CD4-positive, alpha-beta T cell treated with Interleukin-17A for 4 hours (primary cell): ENCODE measurements at regions not wholly inside any gene's neighbourhood (a gene's known extent, or its start where the extent isn't known, plus 50 kb on each side); places are given as distances from the start of the nearest gene placed in this dataset.

Source experiments
- DNase-seq: peaks from one replicate; pipeline ENCODE4 v3.0.0-alpha.2; 2020; ENCODE audit warnings: mixed read lengths

DNA sequence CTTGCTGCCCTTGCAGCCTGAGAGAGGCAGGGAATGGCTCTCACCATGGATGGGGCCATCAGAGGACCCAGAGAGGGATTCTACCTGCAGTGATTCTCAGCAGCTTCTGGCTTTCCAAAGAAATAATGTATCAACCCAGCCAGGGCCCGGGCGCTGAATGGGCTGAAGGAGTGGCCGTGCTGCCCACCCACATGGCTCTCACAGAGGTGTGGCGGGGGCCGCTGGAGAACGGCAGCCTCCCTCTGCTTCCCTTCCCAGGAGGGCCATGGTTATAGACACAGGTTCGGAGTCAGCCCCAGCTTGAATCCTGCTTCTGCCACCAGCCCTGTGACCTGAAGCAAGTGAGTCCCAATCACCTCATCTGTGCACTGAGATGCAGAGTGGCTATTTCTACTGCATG, 82.7 kb downstream of the THAP12 start:
- no peak for DNase-seq

DNA sequence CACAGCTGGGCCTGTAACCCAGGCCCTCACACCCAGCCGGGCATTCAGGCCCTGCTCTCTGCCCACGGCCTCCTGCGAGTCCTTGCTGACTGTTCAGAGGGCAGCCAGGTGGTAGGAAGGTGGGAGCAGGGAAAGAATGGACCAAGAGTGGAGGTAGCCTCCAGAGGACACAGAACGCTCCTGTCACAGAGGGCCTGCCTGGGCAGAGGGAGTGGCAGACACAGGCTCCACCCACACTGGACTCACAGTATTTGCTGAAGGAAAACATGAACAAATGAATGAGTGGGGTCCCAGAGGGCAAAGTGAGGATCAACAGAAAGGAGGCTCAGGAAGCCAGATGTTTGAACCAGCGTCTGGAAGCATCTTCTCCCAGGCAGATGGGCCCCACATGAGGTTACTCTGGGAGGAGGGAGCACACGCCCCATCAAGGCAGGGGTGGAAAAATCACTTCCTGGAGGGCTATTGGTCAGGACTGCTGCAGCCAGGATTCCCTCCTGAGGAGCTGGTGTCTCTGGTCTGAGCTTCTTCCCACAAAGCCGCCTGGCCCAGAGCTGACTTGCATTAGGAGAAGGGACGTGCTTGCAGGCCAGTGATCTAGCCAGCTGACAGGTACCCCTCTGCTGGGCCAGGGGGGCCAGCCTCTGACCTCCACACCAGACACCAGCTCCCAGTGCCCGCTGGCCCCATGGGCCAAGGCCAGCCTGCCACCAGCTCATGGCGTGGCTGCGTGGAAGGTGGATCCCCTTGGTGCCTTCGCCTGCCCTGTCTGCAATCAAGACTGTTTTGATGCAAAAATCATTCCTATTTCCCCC, 84.0 kb downstream of the THAP12 start:
- DNase-seq: no peak

DNA sequence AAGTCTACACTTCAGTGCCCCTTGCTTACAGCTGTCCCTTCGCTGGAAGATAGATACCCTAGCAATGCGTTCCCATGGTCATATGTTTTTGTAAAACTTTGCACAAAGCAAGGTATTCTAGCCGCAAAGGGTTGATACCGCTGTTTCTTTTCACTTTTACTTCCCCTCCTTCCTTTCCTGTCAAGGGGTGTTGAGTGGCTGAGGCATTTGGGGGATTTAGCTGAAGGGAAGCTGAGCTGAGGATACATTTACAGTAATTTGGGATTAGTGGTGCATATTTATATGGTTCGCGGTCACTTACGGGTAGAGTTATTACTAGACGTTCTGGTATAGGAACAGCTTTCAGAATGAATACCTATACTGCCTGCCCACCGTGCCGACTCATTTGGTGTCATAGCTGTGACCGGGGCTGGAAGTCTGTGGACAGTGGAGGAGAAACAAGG, 86.9 kb upstream of the WNT11 start:
- no peak for DNase-seq

DNA sequence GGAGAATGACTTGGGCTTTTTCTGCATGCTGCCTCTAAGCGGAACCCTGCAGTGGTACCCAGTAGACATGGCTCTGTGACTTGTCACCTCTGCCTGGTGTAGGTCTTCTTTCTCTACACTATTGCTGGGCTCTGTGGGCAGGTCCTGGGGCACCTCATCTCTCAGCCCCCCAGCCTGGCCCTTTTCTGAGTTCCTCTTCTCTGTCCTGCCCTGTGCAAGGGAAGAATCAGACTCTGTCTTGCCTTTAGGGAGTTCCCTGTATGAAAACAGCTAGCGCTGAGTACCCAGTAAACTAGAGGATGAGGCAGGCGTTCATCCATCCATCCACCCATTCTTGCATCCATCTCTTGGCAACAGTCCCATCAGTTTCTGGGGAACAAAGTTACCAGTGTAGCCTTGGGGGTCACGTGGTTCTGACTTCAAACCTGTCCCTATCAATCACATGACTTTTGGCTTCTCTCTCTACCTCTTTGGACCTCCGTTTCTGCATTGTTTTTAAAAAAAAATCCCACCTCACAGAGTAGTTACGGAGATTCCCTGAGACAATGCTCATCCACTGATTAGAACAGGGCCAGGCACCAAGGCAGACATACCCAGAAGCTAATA, 86.4 kb upstream of the WNT11 start:
- no peak for DNase-seq

DNA sequence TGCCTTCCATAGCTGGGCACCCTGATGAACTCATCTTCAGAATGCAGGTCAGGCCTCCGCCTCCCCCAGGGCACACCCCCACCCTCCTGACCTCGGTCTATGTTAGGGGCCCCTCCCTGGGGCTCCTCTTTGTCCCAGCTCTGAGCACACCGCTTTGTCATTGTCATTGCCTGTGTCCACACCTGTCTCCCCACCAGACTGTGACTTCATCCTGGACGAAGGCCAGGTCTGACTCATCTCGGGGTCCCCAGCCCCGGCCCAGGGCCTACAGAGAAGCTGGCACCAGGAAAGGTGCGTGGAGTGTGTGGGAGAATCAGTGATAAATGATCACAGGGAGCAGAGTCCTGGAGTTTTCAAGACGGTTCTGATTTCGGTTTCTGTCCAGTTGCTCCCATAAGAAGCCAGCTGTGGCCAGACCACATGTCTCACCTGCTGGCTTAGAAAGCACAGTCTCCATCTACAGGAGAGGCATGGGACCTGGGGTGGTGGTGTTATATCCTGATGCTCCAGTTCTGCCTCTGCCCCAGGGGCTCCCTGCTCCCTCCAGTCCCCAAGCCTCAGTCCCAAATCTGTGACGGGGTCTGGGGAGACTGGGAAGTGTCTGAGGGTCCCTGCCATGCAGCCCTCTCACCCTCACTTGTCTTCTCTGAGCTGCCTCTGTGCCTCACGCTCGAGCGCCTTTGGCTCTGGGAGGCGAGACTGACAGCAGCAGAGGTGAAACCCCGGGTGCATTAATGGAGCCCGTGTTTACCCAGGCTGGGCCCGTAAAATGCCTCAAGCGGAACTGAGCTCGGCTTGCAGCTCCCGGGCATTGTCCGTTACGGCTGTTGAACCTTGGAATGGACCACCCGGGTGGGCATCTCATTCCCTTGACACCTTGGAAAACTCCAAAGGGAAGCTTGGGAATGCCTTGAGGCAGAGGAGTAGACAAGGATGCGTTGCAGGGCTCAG, 85.5 kb upstream of the WNT11 start:
- no peak for DNase-seq

DNA sequence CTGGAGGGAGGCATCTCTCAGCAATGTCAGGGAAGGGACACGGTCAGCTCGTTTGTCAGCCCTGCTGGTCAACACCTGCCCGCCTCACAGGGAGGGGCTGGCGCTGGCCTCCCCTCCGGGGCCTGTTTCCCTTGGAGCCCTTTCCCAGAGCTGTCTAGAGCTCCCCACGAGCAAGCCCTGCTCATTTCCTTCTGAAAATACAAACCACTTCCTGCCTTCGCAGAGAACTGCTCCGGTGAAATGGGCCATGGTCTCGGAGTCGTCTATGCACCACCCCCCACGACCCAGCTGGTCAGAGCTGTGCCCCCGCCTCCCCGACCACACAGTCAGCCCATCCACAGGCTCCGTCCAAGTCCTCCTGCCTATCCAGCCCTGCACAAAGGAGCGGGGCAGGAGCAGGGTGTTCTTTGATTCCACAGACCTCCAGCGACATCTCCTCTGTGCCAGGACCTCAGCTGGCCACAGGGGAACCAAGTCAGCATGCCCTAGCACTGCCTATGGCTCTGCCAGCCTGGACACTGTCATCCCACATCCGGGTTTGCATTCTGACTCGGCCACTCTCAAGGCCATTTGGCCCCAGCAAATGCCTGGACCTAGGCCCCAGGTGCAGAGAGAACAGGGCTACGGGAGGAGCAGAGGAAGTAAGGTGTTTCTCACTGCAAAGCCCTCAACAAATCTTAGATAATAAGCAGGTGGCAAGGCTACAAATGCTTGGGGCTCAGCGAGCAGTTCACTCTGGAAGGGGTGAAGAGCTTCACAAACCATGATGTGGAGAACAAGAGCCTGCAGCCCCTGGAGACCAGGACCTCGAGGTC, 82.1 kb upstream of the WNT11 start:
- DNase-seq: peak; percentile 54

DNA sequence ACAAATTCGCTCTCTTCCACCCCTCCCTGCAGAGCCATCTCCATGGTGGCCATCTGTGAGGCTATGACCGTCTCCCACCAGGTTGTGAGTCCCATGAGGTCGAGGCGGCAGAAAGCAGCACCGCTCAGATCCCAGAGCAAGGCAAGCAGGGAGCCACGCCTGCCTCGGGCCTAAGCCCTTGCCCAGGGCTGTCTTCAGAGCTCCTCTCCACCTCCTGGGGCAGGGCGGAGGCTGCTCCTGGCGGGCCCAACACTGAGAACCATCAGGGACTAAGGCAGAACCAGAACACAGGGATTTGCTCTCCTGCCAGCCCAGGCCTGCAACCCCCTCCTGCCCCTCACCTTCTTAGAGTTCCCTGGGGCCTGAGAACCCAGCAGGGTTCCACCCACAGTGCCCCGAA, 80.9 kb upstream of the WNT11 start:
- DNase-seq: no peak

DNA sequence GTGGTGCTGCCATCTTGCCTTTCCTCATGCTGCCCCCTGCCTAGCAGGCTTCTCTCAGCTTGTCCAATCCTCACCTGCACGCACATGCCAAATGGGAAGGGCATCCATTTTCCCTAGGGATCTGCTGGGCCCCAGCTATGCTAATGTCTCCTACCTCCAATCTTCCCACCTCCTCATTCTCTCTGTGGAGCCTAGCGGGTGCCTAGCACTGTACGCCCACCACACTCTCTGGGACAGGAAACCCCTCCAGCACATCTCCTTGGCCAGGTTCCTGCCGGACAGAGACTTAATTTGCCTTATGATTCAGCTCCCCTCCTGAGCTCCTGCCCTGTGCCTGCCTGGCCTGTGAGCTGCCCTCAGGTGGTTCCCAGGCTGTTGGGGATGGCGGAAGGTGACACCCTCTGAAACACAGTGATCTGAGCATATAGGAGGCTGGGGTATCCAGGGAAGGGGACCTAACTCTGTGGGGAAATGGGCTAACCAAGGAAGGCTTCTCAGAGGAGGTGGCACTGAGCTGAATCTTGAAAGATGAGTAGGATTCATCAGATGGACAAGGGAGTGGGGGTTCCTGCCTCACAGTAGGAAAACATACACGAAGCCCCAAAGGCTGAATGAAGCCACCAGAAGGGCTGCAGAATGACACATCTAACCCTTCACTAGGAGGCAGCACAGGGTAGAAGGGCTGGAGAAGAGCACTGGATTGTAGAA, 79.2 kb upstream of the WNT11 start:
- no peak for DNase-seq

DNA sequence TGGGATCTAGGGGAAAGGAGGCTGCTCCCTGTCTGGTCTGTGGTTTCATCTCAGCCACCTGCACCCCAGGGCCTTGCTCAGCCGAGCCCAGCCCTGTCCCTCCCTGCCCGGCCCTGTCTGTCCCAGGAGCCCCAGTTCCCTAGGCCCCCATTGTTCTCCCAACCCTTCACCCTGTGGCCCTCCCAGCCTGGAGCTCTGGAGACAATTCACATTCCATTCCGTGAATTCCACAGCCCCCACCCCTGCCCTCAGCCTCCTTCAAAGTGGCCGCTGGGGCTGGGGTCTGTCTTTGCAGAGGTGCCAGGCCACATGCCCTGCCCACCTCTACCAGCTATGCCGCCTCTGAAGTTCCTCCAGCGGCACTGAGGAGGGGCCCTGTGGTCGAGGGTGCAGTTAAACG, 77.9 kb upstream of the WNT11 start:
- DNase-seq: no peak

DNA sequence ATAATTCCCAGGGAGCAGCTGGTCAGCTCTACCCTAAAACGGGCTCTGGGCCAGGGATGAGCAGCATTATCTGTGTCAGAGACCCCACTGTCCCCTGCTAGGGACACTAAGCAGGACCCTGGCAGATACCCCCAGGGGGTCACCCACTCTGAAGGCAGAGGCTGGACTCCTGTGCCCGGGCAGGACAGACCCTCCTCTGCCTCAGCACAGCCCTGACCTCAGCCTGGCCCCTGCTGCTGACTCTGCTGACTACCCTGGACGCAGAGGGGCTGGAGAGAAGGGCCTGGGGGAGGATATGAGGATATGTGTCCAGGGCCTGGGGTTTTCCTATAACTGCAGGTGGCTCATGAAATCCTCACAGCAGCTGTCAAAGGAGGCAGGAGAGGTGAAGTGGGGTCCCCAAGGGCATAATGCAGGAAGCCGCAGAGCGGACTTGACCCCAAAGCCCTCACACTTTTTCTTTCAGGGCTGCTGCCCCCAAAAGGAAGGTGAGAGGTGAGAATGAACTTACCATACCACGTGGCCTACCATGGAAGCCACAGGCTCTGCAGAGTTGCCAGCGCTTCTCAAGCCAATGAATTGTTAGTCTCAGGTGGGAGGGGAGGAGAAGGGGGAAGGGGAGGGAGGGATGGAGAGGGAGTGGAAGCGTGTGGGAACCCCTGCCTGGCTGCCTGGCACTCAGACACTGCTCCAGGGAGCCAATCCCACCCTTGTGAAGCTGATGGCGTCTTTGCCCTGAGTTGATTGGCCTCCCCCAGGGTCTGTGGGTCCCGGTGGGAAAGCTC, 76.7 kb upstream of the WNT11 start:
- DNase-seq: no peak

DNA sequence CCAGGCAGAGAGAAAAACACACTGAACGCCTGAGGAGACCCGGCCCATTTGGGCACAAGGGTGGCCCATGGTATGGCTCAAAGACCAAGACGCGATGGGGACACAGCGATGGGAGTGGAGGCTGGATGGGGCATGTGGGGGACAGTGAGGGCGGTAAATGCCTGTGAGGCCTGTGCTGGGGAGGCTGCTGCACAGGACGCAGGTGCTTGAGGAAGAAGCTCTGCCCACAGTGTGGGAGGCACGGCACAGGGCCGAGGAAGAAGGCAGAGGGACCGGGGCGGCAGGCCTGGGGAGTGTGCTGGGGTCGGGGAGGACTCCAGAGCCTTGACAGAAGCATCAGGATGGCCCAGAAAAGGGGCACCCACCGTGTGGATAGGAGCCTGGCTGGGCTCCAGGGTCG, 75.9 kb upstream of the WNT11 start:
- DNase-seq: no peak

DNA sequence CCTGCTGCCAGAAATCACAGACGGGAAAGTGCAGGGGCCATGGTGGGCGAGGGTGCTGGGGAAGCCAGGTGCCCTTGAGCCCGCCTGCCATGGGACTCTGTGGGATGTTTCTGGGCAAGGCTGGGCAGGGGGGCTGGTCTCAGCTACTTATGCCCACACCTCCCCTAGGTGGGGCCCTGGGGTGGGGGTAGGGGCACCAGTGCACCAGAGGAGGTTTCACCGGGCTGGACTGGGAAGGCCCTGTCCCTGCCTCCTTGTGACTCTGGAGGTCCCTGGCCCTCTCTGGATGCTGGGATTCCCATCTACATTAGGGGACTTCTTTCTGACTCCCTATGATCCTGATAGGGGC, 75.2 kb upstream of the WNT11 start:
- DNase-seq: no peak

DNA sequence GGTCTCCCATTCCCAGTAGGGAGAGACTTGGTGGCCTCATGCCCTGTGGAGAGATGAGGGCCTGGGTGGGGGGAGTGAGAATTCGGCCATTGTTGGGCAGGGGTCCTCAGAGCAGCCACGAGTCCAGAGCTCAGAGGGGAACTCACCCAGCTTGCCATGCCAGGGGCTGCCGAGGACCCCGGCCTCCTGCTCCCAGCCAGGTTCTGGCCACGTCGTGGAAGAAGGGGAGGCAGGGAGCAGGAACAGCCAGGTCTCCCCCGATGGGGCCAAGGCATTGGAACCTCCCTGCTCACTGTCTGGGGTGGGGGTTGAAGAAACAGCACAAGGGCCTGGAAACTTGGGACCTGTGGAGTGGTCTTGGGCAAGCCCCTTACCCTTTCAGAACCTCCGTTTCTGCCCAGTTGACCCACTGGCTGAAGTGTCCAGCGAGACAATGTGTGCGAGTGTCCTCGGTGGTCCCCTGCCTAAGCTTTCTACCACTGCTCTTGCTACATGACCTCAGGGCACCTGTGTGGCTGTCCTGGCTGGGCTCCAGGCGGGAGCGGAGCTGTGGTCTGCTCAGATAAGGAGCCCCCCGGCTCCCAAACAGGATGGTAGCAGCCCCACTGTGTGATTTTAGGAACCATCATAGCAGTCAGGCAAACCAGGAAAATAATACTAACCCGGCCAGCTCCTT, 74.7 kb upstream of the WNT11 start:
- DNase-seq: no peak

DNA sequence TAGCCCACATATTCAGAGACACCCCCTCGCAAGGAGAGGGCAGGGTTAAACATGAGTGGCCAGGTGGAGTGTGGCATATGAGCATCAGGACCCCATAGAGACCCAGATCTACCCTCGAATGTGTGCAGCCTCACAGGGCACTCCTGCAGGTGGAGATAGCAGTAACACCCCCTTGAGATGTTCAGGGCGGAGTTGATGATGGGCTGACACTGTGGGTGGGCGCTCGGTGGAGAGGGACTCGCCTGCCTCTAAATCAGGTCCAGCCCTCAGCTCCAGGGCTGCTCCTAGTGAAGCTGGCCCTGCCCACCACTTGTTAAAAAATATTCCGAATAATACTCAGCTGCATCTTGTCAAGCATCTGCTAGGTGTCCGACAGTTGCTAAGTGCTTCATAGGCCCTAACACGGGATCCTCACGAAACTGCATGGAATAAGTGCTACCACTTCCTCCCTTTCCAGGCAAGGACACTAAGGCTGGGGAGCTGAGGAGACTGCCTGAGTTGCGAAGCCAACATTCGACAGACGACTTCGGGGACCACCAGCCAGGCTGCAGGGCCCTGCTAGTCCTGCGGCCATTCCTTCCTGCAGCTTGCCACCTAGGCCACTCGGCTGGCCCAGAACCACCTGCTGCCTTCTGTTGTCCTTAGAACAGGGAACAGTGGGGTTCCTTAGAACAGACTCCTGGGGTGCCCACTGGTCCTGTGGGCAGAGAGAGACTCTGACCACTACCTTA, 74.0 kb upstream of the WNT11 start:
- DNase-seq: no peak

DNA sequence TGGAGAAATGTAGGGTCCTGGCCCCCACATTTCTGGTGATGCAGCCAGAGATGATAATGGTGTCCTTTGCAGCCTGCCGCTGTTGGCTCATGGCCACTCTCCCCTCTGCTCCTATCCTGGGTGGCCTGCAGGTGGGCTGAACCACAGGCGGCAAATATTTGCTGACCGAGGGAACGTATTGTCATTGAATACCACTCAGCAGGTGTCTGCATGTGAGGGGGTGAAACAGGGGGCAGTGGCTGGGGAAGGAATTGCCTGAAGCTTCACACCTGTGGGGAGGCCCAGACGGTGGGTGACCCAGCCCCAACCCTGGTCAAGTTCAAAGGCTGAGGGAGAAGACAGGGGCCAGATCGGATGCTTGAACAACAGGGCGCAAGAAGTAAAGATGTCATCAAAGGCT, 73.3 kb upstream of the WNT11 start:
- no peak for DNase-seq

DNA sequence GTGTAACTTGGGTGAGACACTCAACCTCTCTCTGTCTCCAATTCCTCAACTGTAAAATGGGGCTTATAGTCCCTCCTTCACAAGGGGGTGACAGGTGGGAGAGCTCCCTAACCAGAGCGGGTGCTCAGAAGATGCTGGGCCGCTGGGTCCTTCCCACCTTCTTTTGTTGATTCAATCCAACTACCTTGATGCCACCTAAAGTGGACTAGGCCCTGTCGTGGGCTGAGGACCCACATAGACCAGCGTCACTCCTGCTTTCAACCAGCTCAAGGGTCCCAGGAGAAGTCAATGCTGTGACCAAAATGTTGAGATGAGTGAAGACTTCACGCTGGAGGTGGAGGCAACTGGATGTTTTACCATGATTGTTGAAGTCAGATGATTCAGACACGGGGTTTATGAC, 72.7 kb upstream of the WNT11 start:
- DNase-seq: no peak

DNA sequence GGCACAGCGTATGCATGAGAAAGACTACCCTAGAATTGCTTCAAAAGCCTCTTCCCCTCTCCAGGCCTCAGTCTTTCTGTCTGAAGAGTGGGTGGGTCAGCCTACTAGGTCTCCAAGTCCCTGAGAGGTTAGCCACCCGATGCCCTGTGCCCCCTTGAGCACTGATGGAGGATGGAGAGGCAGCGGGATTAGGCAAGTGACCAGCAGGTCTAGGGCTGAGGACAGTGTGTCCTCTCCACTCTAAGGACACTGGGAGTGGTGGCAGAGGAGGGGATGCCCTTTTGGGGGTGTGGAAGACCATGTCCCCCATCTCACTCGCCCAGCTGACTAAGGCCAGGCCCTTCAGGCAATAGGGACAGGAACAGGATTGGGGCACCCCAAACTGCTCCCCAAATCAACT, 72.2 kb upstream of the WNT11 start:
- DNase-seq: no peak

DNA sequence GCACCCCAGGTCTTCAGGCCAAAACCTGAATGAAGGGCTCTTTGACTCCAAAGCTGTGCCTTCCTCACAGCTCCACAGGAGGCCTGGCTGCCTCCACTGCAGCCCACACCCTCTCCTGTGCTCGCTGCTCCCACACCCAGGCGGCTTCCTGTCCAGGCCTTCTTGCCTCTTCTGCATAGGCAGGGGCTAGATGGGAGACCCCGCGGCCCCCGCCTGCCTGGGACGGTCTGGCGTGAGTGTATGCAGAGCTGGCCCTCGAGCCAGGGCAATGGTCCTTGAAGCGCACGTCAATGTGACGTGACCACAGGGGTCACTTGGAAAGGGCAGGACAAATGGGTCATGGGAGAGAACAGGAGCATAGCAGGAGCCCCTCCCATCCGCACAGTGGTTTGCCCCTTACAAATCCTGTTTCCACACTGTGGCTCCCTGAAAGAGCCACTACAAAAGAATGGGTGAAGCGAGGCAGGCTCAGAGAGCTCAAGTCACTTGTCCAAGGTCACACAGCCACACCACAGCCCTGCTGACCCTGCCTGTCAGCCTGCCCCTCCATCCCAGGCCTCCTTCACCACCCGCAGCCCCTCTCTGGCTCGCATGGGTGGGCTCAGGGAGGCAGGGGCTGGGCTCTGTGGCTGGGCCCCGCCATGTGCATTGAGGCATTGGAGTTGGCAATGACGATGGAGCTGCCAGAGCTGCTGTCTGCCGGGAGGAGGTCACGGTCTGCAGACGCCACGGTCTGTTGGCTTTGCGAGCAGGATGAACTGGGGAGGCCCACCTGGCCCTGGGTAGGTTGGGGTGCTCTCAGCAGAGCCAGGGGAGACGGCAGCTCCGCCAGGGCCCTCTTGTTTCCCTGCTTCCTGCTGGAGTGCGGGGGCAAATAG, 71.2 kb upstream of the WNT11 start:
- DNase-seq: no peak

DNA sequence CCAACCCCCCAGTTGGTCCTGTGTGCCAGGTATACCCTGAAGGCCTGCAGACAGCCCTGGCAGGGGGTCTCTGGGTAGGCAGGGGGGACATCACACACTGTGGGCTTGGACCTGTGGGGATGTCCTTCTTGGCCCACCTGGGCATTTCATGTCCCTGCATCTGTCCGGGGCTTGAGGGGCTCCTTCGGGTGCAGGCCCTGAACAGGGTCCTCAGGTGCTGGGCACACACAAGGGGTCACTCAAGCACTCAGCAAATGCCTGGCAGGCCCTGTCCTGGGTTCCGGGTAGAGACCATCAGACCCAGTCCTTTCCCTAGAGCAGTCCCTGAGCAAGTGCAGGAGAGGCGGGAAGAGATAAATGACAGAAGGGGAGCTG, 70.5 kb upstream of the WNT11 start:
- no peak for DNase-seq
